ENCODE measurements at regions not wholly inside any gene's neighbourhood (a gene's known extent, or its start where the extent isn't known, plus 50 kb on each side); places are given as distances from the start of the nearest gene placed in this dataset.
A peak's percentile ranks its signal among the peaks of the same experiment; 100 is the strongest.

GRCh38 chr6:30829639-30830255 lies 54.6 kb upstream of the DDR1 start:
- H3K27ac ChIP-seq (ENCODE audit: extremely low read depth, low read depth, low read length) = no peak overlapping the region
- H2AFZ ChIP-seq (ENCODE audit: low read depth, low read length) = peak overlapping the region; percentile 92; the same call in 1 of the 2 replicates
- no TSS peak for BruUV-seq (replicated peaks)
- TF ChIP-seq, protein P1, sequence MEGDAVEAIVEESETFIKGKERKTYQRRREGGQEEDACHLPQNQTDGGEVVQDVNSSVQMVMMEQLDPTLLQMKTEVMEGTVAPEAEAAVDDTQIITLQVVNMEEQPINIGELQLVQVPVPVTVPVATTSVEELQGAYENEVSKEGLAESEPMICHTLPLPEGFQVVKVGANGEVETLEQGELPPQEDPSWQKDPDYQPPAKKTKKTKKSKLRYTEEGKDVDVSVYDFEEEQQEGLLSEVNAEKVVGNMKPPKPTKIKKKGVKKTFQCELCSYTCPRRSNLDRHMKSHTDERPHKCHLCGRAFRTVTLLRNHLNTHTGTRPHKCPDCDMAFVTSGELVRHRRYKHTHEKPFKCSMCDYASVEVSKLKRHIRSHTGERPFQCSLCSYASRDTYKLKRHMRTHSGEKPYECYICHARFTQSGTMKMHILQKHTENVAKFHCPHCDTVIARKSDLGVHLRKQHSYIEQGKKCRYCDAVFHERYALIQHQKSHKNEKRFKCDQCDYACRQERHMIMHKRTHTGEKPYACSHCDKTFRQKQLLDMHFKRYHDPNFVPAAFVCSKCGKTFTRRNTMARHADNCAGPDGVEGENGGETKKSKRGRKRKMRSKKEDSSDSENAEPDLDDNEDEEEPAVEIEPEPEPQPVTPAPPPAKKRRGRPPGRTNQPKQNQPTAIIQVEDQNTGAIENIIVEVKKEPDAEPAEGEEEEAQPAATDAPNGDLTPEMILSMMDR (IDR thresholded peaks at IDR 0.05 in 2 of 3, conservative IDR thresholded peaks at IDR 0.05 in 1 of 3; ENCODE audit: insufficient read depth in 2 of 3, low read depth in 1 of 3, low read length in 3 of 3) = peak; percentile 26 to 42 (median 26); a peak in 2 of 6 replicates
- TF ChIP-seq HMGXB4 (CRISPR knock-in tag; IDR thresholded peaks at IDR 0.05) = no peak
- peak; percentile 45; the same call in 1 of the 2 replicates for TF ChIP-seq REST (IDR thresholded peaks at IDR 0.05; ENCODE audit: borderline replicate concordance)
- TF ChIP-seq REST (CRISPR knock-in tag; IDR thresholded peaks at IDR 0.05; ENCODE audit: low read depth) = no peak
- TF ChIP-seq TSC22D4 (tag; IDR thresholded peaks at IDR 0.05) = no peak
- TF ChIP-seq DACH1 (IDR thresholded peaks at IDR 0.05; ENCODE audit: partially characterized antibody) = no peak
- TF ChIP-seq ZC3H8 (IDR thresholded peaks at IDR 0.05) = no peak
- no peak for TF ChIP-seq TCF3 (CRISPR knock-in tag; IDR thresholded peaks at IDR 0.05)
- no peak for TF ChIP-seq ZBTB7A (IDR thresholded peaks at IDR 0.05; ENCODE audit: borderline replicate concordance, control insufficient read depth, low read depth, low read length)
- no peak for TF ChIP-seq SREBF1 (IDR thresholded peaks at IDR 0.05; ENCODE audit: borderline replicate concordance, low read depth, low read length)

More at GRCh38 chr6:30829639-30830255, 54.6 kb upstream of the DDR1 start:
- FAIRE-seq (no peak), ATAC-seq (0 out of 3 replicates have a peak, but pooled peaks have one; percentile 15), DNase-seq (ENCODE audit: extremely low read depth in 1 of 4, low spot score in 3 of 4) (no peak)
- no peak overlapping the region for H3K4me2 ChIP-seq (ENCODE audit: insufficient read depth, low read length)
- no peaks in the 10 kb centered on the region for H3K27me3 ChIP-seq (ENCODE audit: control insufficient read depth in 2 of 2, insufficient read depth in 2 of 2, low read length in 2 of 2)
- 51% methylated on average over 6 of the region's 6 CpGs for WGBS (ENCODE audit: insufficient coverage, low coverage, missing lambda C conversion rate)
- in situ Hi-C loops (cut with MboI) (loop anchor here (5.0 kb wide), 1 partner anchor 248 kb away; no protein-coding TSS in a partner anchor), intact Hi-C loops (cut with micrococcal nuclease) (loop anchor here (1.0 to 5.0 kb wide), 4 partner anchors 87 to 257 kb away; partner anchors contain the start of genes FLOT1, IER3, MRPS18B and PPP1R10)
- no peaks in the 10 kb centered on the region for H3K36me3 ChIP-seq (ENCODE audit: control insufficient read depth, insufficient read depth, low read length)
- H3K4me1 ChIP-seq (replicated peaks in 1 of 2; ENCODE audit: control insufficient read depth in 2 of 2, insufficient read depth in 2 of 2, low read length in 2 of 2) = peaks cover 16 to 28% of the 10 kb centered on the region in 2 experiments
- no peaks in the 10 kb centered on the region for H3K9me1 ChIP-seq (ENCODE audit: control insufficient read depth, insufficient read depth, low read length)
- H3K9ac ChIP-seq (ENCODE audit: insufficient read depth in 1 of 2, low read depth in 2 of 2, low read length in 2 of 2) = no peak overlapping the region; a peak in 1 of 4 replicates
- no peaks in the 10 kb centered on the region for H3K79me2 ChIP-seq (ENCODE audit: control insufficient read depth, insufficient read depth, low read length)
- H3K9me3 ChIP-seq (replicated peaks; ENCODE audit: control insufficient read depth, insufficient read depth, low read depth, low read length) = no peaks in the 10 kb centered on the region
- POLR2A ChIA-PET = interaction anchor here (0.6 to 2.6 kb wide), 4 partner anchors 47 to 935 kb away, joined by 3 to 12 read pairs (median 3); partner anchors contain the start of gene GTF2H4
- CTCF ChIA-PET (ENCODE audit: low intra/inter-chr PET ratio) = interaction anchor here (0.6 to 4.2 kb wide), 5 partner anchors 43 to 289 kb away, joined by 3 to 45 read pairs (median 15); partner anchors contain the start of gene VARS2
- H3K4me3 ChIP-seq = no peak overlapping the region
- H4K20me1 ChIP-seq (replicated peaks; ENCODE audit: control insufficient read depth, insufficient read depth, low read length) = no peaks in the 10 kb centered on the region

All from K562 (cell line).